OCI-LY7 (cell line): ENCODE measurements at regions not wholly inside any gene's neighbourhood (a gene's known extent, or its start where the extent isn't known, plus 50 kb on each side); places are given as distances from the start of the nearest gene placed in this dataset.

Experiments
- BruUV-seq: library from RNA; stranded (reverse); fragments of 400-500 nt; replicated peaks from 2 replicates; lab custom pipeline; 2021; lab: Mats Ljungman, UMichigan
- CTCF ChIA-PET: fragments of 300-600 bp; sonication (Branson Sonifier 250); formaldehyde crosslinking; loops from one replicate; lab custom pipeline; 2022; ENCODE audit warnings: antibody characterized with exemption; ENCODE audit not compliant: unreplicated experiment; lab: Charles Lee
- POLR2A ChIA-PET: fragments of 300-600 bp; sonication (Branson Sonifier 250); formaldehyde crosslinking; loops from one replicate; lab custom pipeline; 2022; ENCODE audit warnings: antibody characterized with exemption; lab: Charles Lee
- DNase-seq: peaks from one replicate; pipeline ENCODE4 v3.0.0-alpha.2; 2015; ENCODE audit warnings: low spot score
- H2AFZ ChIP-seq: fragments of 200-600 bp; sonication (generic), shearing (Covaris generic); 2 replicates; pipeline ENCODE4 v1.6.1; 2014; ENCODE audit warnings: mild to moderate bottlenecking, antibody characterized with exemption, low read length, moderate library complexity
- H3K27ac ChIP-seq: fragments of 200-600 bp; sonication (generic); 2 replicates; pipeline ENCODE4 v1.5.1; 2014; ENCODE audit warnings: mixed run types, low read depth, mild to moderate bottlenecking, moderate library complexity, low read length, inconsistent platforms; ENCODE audit not compliant: poor library complexity, severe bottlenecking
- H3K36me3 ChIP-seq: fragments of 200-600 bp; sonication (generic); 2 replicates; pipeline ENCODE4 v1.6.1; 2014; ENCODE audit warnings: mild to moderate bottlenecking, antibody characterized with exemption, low read length, moderate library complexity, mixed read lengths; ENCODE audit not compliant: insufficient read depth
- H3K4me1 ChIP-seq: fragments of 200-600 bp; sonication (generic); 2 replicates; pipeline ENCODE4 v1.5.1; 2014; ENCODE audit warnings: mild to moderate bottlenecking, low read length; ENCODE audit not compliant: insufficient read depth, poor library complexity, severe bottlenecking
- H3K4me2 ChIP-seq: fragments of 200-600 bp; sonication (generic); 2 replicates; pipeline ENCODE4 v1.6.1; 2014; ENCODE audit warnings: mild to moderate bottlenecking, low read length
- H3K4me3 ChIP-seq: fragments of 200-600 bp; sonication (generic); 2 replicates; pipeline ENCODE4 v1.5.1; 2014; ENCODE audit warnings: mild to moderate bottlenecking, low read depth, low read length; ENCODE audit not compliant: poor library complexity, severe bottlenecking
- H3K79me2 ChIP-seq: fragments of 200-600 bp; sonication (generic); 2 replicates; pipeline ENCODE4 v1.6.1; 2016; ENCODE audit warnings: low read depth, mild to moderate bottlenecking, low read length, moderate library complexity, mixed read lengths; ENCODE audit not compliant: insufficient read depth
- H3K9me2 ChIP-seq: fragments of 200-600 bp; sonication (generic); 2 replicates; pipeline ENCODE4 v1.6.1; 2016; ENCODE audit warnings: mild to moderate bottlenecking, low read length, mixed read lengths; ENCODE audit not compliant: insufficient read depth
- H3K9me3 ChIP-seq: fragments of 200-600 bp; sonication (generic); 2 replicates; pipeline ENCODE4 v1.6.1; 2014; ENCODE audit warnings: mild to moderate bottlenecking, mixed run types, low read length, mixed read lengths
- H4K20me1 ChIP-seq: fragments of 200-600 bp; sonication (generic); 2 replicates; pipeline ENCODE4 v1.6.1; 2014; ENCODE audit warnings: mild to moderate bottlenecking, antibody characterized with exemption, low read length, moderate library complexity, mixed read lengths; ENCODE audit not compliant: insufficient read depth
- EZH2phosphoT487 ChIP-seq: fragments of 200-600 bp; sonication (generic); IDR thresholded peaks from 2 replicates; pipeline ENCODE4 v1.6.1; 2018; ENCODE audit warnings: low read depth, borderline replicate concordance, mild to moderate bottlenecking, mixed run types, antibody characterized with exemption, low read length, moderate library complexity, mixed read lengths
- intact Hi-C: fragments of 100-400 bp; cut with micrococcal nuclease; formaldehyde crosslinking; loops from one replicate; pipeline ENCODE4 v1.10.0; 2022; ENCODE audit not compliant: unreplicated experiment
- TF ChIP-seq, protein P1 (sequence below): fragments of 200-600 bp; sonication (generic); conservative IDR thresholded peaks from 2 replicates; pipeline ENCODE4 v1.5.1; 2014; ENCODE audit warnings: mild to moderate bottlenecking, antibody characterized with exemption, low read length, moderate library complexity, mixed read lengths

DNA sequence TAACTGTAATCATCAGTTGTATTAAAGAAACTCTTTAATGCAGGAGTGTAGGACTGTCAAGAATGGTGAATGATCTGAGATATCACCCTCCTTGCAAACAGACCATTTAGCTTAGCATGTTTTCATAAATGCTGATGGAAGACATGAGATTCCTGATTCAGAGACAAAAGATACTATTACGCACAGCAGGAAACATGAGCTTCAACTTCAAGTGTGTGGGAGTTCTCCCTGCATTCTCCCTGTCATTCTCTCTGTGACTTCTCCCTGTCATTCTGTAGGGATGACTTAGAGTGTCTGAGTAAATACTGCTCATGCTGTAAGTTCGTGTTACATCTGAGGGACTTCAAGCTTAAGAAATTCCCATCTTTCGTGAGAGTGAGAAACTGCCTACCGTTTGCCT is 866.0 kb upstream of the PRKX start:
- H3K4me2 ChIP-seq, result no peak overlapping the region
- H3K4me1 ChIP-seq, result no peaks in the 10 kb centered on the region
- H3K27ac ChIP-seq, result no peak overlapping the region
- ChIA-PET CTCF (no interaction called here), POLR2A (interaction anchor here (0.7 kb wide), 1 partner anchor 20 kb away, joined by 3 read pairs; no protein-coding TSS in a partner anchor)
- no peaks in the 10 kb centered on the region for H3K79me2 ChIP-seq
- H3K9me3 ChIP-seq, result no peaks in the 10 kb centered on the region
- BruUV-seq, result no TSS peak
- no peaks in the 10 kb centered on the region for H3K9me2 ChIP-seq
- intact Hi-C loops, result no loop called here
- no peak for DNase-seq
- no peaks in the 10 kb centered on the region for H4K20me1 ChIP-seq
- H3K4me3 ChIP-seq, result no peak overlapping the region
- no peak overlapping the region for H2AFZ ChIP-seq
- H3K36me3 ChIP-seq, result no peaks in the 10 kb centered on the region
- no peak for TF ChIP-seq EZH2phosphoT487
- TF ChIP-seq, protein P1, sequence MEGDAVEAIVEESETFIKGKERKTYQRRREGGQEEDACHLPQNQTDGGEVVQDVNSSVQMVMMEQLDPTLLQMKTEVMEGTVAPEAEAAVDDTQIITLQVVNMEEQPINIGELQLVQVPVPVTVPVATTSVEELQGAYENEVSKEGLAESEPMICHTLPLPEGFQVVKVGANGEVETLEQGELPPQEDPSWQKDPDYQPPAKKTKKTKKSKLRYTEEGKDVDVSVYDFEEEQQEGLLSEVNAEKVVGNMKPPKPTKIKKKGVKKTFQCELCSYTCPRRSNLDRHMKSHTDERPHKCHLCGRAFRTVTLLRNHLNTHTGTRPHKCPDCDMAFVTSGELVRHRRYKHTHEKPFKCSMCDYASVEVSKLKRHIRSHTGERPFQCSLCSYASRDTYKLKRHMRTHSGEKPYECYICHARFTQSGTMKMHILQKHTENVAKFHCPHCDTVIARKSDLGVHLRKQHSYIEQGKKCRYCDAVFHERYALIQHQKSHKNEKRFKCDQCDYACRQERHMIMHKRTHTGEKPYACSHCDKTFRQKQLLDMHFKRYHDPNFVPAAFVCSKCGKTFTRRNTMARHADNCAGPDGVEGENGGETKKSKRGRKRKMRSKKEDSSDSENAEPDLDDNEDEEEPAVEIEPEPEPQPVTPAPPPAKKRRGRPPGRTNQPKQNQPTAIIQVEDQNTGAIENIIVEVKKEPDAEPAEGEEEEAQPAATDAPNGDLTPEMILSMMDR, result no peak

DNA sequence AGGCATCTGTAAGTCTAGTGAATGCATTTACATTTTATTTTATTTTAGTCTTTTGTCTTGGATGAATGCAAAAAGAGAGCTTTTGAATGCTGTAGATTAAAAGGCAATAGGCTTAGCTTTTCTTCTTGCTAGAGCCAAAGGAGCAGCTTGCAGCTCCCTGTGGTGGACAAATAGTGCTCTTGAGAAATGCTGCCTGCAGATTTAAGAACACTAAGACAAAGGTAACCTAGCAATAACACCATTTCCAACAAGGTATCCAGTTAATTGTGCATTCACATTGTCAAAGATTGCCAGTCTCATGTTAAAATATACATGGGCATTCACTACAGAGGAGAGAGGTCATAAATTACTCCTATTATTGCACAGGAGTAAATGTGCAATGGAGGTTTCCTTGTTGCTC is 859.2 kb upstream of the PRKX start:
- H3K4me2 ChIP-seq, result no peak overlapping the region

DNA sequence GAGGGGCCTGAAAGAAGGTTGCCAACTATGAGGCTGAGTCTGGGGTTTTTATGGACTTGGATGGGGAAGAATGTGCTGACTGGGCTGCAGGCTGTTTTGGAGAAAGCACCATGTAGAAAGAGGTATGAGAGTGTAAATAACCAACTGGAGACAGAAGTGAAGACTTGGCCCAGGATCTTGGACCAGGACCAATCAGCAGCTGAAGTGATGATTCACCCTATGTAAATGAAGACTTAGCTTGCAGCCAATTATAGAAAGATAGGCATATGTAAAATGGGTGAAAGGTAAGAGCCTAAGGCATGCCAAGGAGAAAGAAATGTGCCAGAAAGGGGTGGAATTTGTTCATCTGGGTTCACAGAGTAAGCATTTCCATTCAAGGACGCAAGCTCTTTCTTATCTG is 856.7 kb upstream of the PRKX start:
- no peaks in the 10 kb centered on the region for H3K9me3 ChIP-seq
- no peaks in the 10 kb centered on the region for H3K4me1 ChIP-seq
- CTCF ChIA-PET, result no interaction called here
- no peaks in the 10 kb centered on the region for H3K79me2 ChIP-seq
- POLR2A ChIA-PET, result no interaction called here
- DNase-seq, result no peak
- intact Hi-C loops, result no loop called here
- H3K4me2 ChIP-seq, result no peak overlapping the region
- no peak overlapping the region for H3K4me3 ChIP-seq
- H2AFZ ChIP-seq, result no peak overlapping the region
- no peaks in the 10 kb centered on the region for H3K36me3 ChIP-seq
- H3K27ac ChIP-seq, result no peak overlapping the region
- no TSS peak for BruUV-seq
- H3K9me2 ChIP-seq, result no peaks in the 10 kb centered on the region
- no peaks in the 10 kb centered on the region for H4K20me1 ChIP-seq
- TF ChIP-seq, protein P1, result no peak
- no peak for TF ChIP-seq EZH2phosphoT487

More for the DNA sequence above, 859.2 kb upstream of the PRKX start:
- Histone ChIP-seq H3K9me3 (no peaks in the 10 kb centered on the region), H3K4me1 (no peaks in the 10 kb centered on the region), H3K9me2 (no peaks in the 10 kb centered on the region), H3K27ac (no peak overlapping the region), H3K36me3 (no peaks in the 10 kb centered on the region), H2AFZ (no peak overlapping the region), H3K79me2 (no peaks in the 10 kb centered on the region), H4K20me1 (no peaks in the 10 kb centered on the region), H3K4me3 (no peak overlapping the region)
- intact Hi-C loops, result no loop called here
- ChIA-PET POLR2A (no interaction called here), CTCF (no interaction called here)
- DNase-seq, result no peak
- BruUV-seq, result no TSS peak
- no peak for TF ChIP-seq EZH2phosphoT487
- TF ChIP-seq, protein P1, result no peak
